ENCODE measurements at regions not wholly inside any gene's neighbourhood (a gene's known extent, or its start where the extent isn't known, plus 50 kb on each side); places are given as distances from the start of the nearest gene placed in this dataset.

DNA sequence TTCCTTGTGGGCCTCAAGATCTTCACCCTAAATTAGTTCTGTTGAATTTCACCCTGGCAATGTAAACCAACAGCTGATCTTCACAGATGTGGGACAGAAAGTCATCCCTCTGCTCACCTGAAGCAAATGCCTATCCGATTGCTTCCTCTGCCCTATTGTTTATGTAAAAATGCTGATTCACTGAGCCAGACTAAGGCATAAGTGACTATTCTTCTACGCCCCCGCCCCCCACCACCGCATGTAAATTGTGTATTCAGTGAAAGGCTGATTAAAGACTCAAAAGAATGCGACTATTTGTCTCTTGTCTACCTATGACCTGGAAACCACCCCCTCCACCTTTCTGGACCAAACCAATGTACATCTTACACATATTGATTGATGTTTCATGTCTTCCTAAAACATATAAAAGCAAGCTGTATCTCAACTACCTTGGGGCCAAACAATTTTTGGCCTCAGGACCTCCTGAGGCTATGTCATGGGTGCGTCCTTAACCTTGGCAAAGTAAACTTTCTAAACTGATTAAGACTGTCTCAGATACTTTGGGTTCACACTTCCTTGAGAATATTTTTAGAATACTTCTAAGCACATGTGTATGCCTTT, 129.7 kb upstream of the BOD1 start:
- ATAC-seq (ENCODE audit: low FRiP score in 2 of 2) (no peak), DNase-seq (no peak)
- Histone ChIP-seq H3K4me3 (no peak overlapping the region), H3K36me3 (no peaks in the 10 kb centered on the region), H3K27me3 (no peaks in the 10 kb centered on the region), H3K4me1 (peaks cover 0 to 7% (median 3%) of the 10 kb centered on the region in 4 donors), H3K9me3 (no peaks in the 10 kb centered on the region), H3K27ac (no peak overlapping the region)
- TF ChIP-seq POLR2A (IDR thresholded peaks at IDR 0.05) (no peak), EP300 (IDR thresholded peaks at IDR 0.05) (no peak), POLR2AphosphoS5 (IDR thresholded peaks at IDR 0.05) (no peak)
- TF ChIP-seq, protein P1, sequence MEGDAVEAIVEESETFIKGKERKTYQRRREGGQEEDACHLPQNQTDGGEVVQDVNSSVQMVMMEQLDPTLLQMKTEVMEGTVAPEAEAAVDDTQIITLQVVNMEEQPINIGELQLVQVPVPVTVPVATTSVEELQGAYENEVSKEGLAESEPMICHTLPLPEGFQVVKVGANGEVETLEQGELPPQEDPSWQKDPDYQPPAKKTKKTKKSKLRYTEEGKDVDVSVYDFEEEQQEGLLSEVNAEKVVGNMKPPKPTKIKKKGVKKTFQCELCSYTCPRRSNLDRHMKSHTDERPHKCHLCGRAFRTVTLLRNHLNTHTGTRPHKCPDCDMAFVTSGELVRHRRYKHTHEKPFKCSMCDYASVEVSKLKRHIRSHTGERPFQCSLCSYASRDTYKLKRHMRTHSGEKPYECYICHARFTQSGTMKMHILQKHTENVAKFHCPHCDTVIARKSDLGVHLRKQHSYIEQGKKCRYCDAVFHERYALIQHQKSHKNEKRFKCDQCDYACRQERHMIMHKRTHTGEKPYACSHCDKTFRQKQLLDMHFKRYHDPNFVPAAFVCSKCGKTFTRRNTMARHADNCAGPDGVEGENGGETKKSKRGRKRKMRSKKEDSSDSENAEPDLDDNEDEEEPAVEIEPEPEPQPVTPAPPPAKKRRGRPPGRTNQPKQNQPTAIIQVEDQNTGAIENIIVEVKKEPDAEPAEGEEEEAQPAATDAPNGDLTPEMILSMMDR (IDR thresholded peaks at IDR 0.05), result no peak
- WGBS, 2 donors, result 85 to 87% methylated on average over 6 of the region's 6 CpGs

- no peak overlapping the region for H3K4me3 ChIP-seq
- DNase-seq (no peak), ATAC-seq (ENCODE audit: low FRiP score in 2 of 2) (no peak)
- no peak overlapping the region for H3K27ac ChIP-seq
- TF ChIP-seq EP300 (IDR thresholded peaks at IDR 0.05) (no peak), POLR2AphosphoS5 (IDR thresholded peaks at IDR 0.05) (no peak), POLR2A (IDR thresholded peaks at IDR 0.05) (no peak)
- TF ChIP-seq, protein P1 (IDR thresholded peaks at IDR 0.05), result no peak
- H3K9me3 ChIP-seq, result no peaks in the 10 kb centered on the region
- H3K4me1 ChIP-seq, result peaks cover 0 to 4% (median 0%) of the 10 kb centered on the region in 4 donors
- H3K36me3 ChIP-seq, result no peaks in the 10 kb centered on the region
- H3K27me3 ChIP-seq, result no peaks in the 10 kb centered on the region
Observed at GRCh38 chr5:173747876-173748275, 131.4 kb upstream of the BOD1 start.

DNA sequence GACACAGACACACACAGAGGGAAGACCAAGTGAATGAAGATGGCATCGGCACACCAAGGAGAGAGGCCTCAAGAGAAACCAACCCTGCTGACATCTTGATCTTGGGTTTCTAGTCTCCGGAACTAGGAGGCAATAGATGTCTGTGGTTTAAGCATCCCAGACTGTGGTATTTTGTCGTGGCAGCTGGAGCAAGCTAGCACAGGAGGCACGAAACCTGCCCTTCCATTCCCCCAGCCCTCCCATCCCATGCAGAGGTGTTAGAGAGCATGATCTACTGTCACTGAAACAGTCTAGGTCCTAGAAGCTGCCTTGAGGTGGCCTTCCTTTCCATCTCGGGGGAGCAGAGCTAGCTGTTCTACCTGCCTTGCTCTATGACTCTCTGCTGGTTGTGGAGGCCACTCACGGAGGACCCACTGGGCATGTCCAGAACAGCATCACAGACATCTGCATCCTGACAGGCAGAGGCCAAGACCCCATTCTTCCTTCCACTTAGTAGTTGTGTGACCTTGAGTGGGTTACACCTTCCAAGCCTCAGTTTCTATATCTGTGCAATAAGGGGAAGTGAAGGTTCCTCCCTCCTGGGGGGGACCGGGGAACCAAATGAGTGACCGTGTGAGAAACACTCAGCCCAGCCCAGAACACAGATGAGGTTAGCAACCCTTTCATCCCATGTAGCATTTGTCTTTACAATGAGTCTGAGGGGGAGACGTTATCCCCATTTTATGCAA, 134.3 kb upstream of the BOD1 start:
- DNase-seq (no peak), ATAC-seq (ENCODE audit: low FRiP score in 2 of 2) (no peak)
- H3K27me3 ChIP-seq, result no peaks in the 10 kb centered on the region
- no peak overlapping the region for H3K27ac ChIP-seq
- H3K4me3 ChIP-seq, result no peak overlapping the region
- H3K4me1 ChIP-seq, result no peaks in the 10 kb centered on the region
- WGBS, 2 donors, result 82 to 88% methylated on average over 9 of the region's 9 CpGs
- no peaks in the 10 kb centered on the region for H3K9me3 ChIP-seq
- no peaks in the 10 kb centered on the region for H3K36me3 ChIP-seq
- TF ChIP-seq POLR2AphosphoS5 (IDR thresholded peaks at IDR 0.05) (no peak), EP300 (IDR thresholded peaks at IDR 0.05) (no peak), POLR2A (IDR thresholded peaks at IDR 0.05) (no peak)
- TF ChIP-seq, protein P1 (IDR thresholded peaks at IDR 0.05), result no peak

- Histone ChIP-seq H3K4me1 (no peaks in the 10 kb centered on the region), H3K4me3 (no peak overlapping the region), H3K27me3 (no peaks in the 10 kb centered on the region), H3K27ac (no peak overlapping the region), H3K36me3 (no peaks in the 10 kb centered on the region), H3K9me3 (no peaks in the 10 kb centered on the region)
- 87 to 90% methylated on average over 5 of the region's 5 CpGs for WGBS, 2 donors
- ATAC-seq (ENCODE audit: low FRiP score in 2 of 2), result no peak
- TF ChIP-seq EP300 (IDR thresholded peaks at IDR 0.05), result no peak
- TF ChIP-seq, protein P1 (IDR thresholded peaks at IDR 0.05), result no peak
- TF ChIP-seq POLR2A (IDR thresholded peaks at IDR 0.05), result no peak
- no peak for TF ChIP-seq POLR2AphosphoS5 (IDR thresholded peaks at IDR 0.05)
- DNase-seq, result no peak
Observed at GRCh38 chr5:173751266-173751600, 134.8 kb upstream of the BOD1 start.

DNA sequence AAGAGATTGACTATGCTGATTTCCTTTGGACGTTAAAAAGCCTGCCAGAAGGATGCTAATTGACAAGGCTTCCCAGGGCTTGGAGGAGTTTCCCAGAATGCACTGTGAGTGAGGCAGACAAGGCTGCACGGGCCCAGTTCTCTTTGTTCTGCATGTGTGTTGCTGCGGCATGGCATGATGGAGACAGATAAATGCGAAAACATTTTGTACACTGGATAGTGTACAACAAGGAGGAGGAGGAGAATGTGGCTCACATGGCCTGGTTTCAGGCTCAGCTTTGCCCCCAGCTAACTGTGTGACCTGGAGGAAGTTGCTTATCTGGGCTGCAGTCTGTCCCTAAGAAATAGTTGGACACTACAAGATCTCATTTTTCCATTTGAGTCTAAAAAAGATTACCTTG, 135.5 kb upstream of the CPEB4 start:
- Histone ChIP-seq H3K4me1 (peaks cover 0 to 4% (median 0%) of the 10 kb centered on the region in 4 donors), H3K27me3 (no peaks in the 10 kb centered on the region), H3K4me3 (no peak overlapping the region), H3K27ac (no peak overlapping the region), H3K36me3 (no peaks in the 10 kb centered on the region), H3K9me3 (no peaks in the 10 kb centered on the region)
- ATAC-seq (ENCODE audit: low FRiP score in 2 of 2) (no peak), DNase-seq (no peak)
- TF ChIP-seq EP300 (IDR thresholded peaks at IDR 0.05) (no peak), POLR2AphosphoS5 (IDR thresholded peaks at IDR 0.05) (no peak), POLR2A (IDR thresholded peaks at IDR 0.05) (no peak)
- TF ChIP-seq, protein P1 (IDR thresholded peaks at IDR 0.05), result no peak
- WGBS, 2 donors, result 87 to 89% methylated on average over 4 of the region's 4 CpGs

Data from upper lobe of left lung (tissue), 6 donors.